Caki2 (cell line): ENCODE measurements at regions not wholly inside any gene's neighbourhood (a gene's known extent, or its start where the extent isn't known, plus 50 kb on each side); places are given as distances from the start of the nearest gene placed in this dataset.

ENCODE experiments used
- DNase-seq: peaks from one replicate; pipeline ENCODE4 v3.0.0-alpha.2; 2015; ENCODE audit warnings: low read depth
- in situ Hi-C: cut with HindIII; loops from 2 replicates; pipeline ENCODE4 v1.10.0; 2016; ENCODE audit warnings: low sequenced_read_pairs, low pct_unique_long_range_greater_than_20kb, mixed read lengths

- in situ Hi-C loops, result no loop called here
- DNase-seq, result no peak
Measured at GRCh38 chr12:113667676-113668356, 196.1 kb upstream of the LHX5 start.

- DNase-seq, result no peak
- in situ Hi-C loops, result no loop called here
Measured at GRCh38 chr12:113667095-113667494, 195.4 kb upstream of the LHX5 start.

- no peak for DNase-seq
- in situ Hi-C loops, result no loop called here
Measured at GRCh38 chr12:113666223-113666622, 194.6 kb upstream of the LHX5 start.

- in situ Hi-C loops, result no loop called here
- DNase-seq, result no peak
Measured at GRCh38 chr12:113665457-113665856, 193.8 kb upstream of the LHX5 start.

GRCh38 chr12:113664224-113664681 lies 192.6 kb upstream of the LHX5 start:
- in situ Hi-C loops, result no loop called here
- DNase-seq, result no peak

- in situ Hi-C loops, result no loop called here
- no peak for DNase-seq
Measured at GRCh38 chr12:113663396-113663795, 191.7 kb upstream of the LHX5 start.

- in situ Hi-C loops, result no loop called here
- no peak for DNase-seq
Measured at GRCh38 chr12:113660936-113661335, 189.3 kb upstream of the LHX5 start.

GRCh38 chr12:113659416-113659815 lies 187.7 kb upstream of the LHX5 start:
- in situ Hi-C loops, result no loop called here
- DNase-seq, result no peak

- in situ Hi-C loops, result no loop called here
Measured at GRCh38 chr12:113659015-113659414, 187.3 kb upstream of the LHX5 start.

GRCh38 chr12:113658006-113658655 lies 186.5 kb upstream of the LHX5 start:
- in situ Hi-C loops, result no loop called here
- DNase-seq, result no peak

More at GRCh38 chr12:113659015-113659414, 187.3 kb upstream of the LHX5 start:
- no peak for DNase-seq

GRCh38 chr12:113655919-113656318 lies 184.2 kb upstream of the LHX5 start:
- in situ Hi-C loops, result no loop called here
- no peak for DNase-seq

GRCh38 chr12:113655479-113655878 lies 183.8 kb upstream of the LHX5 start:
- in situ Hi-C loops, result no loop called here
- DNase-seq, result no peak

- DNase-seq, result no peak
- in situ Hi-C loops, result no loop called here
Measured at GRCh38 chr12:113651662-113652061, 180.0 kb upstream of the LHX5 start.

GRCh38 chr12:113650476-113650875 lies 178.8 kb upstream of the LHX5 start:
- DNase-seq, result no peak
- in situ Hi-C loops, result no loop called here

GRCh38 chr12:113649256-113649830 lies 177.7 kb upstream of the LHX5 start:
- in situ Hi-C loops, result no loop called here
- no peak for DNase-seq

- DNase-seq, result no peak
- in situ Hi-C loops, result no loop called here
Measured at GRCh38 chr12:113647048-113647447, 175.4 kb upstream of the LHX5 start.

- no peak for DNase-seq
- in situ Hi-C loops, result no loop called here
Measured at GRCh38 chr12:113645603-113646002, 173.9 kb upstream of the LHX5 start.

- DNase-seq, result no peak
- in situ Hi-C loops, result no loop called here
Measured at GRCh38 chr12:113645183-113645582, 173.5 kb upstream of the LHX5 start.

- in situ Hi-C loops, result no loop called here
- no peak for DNase-seq
Measured at GRCh38 chr12:113643177-113643974, 171.7 kb upstream of the LHX5 start.
